Neural progenitor cell (in vitro differentiated cells): ENCODE measurements at regions not wholly inside any gene's neighbourhood (a gene's known extent, or its start where the extent isn't known, plus 50 kb on each side); places are given as distances from the start of the nearest gene placed in this dataset.

Experiments
- DNase-seq: peaks from one replicate; pipeline ENCODE4 v3.0.0-alpha.2; 2016; ENCODE audit warnings: low spot score
- H2AFZ ChIP-seq: fragments of 200-600 bp; sonication (generic); replicated peaks from 2 replicates; pipeline ENCODE4 v1.6.1; 2016; ENCODE audit warnings: antibody characterized with exemption
- H3F3A ChIP-seq: fragments of 200-600 bp; sonication (generic); 2 replicates; pipeline ENCODE4 v1.6.1; 2016; ENCODE audit warnings: antibody characterized with exemption, low read depth
- H3K27ac ChIP-seq: fragments of 200-600 bp; sonication (generic); 2 replicates; pipeline ENCODE4 v1.5.1; 2016; ENCODE audit warnings: mild to moderate bottlenecking
- H3K27me3 ChIP-seq: fragments of 200-600 bp; sonication (generic); 2 replicates; pipeline ENCODE4 v1.6.1; 2016; ENCODE audit warnings: mild to moderate bottlenecking, moderate library complexity
- H3K36me3 ChIP-seq: fragments of 200-600 bp; sonication (generic); 2 replicates; pipeline ENCODE4 v1.5.1; 2016
- H3K4me1 ChIP-seq: fragments of 200-600 bp; sonication (generic); 2 replicates; pipeline ENCODE4 v1.6.1; 2016; ENCODE audit warnings: mixed run types
- H3K4me2 ChIP-seq: fragments of 200-600 bp; sonication (generic); 2 replicates; pipeline ENCODE4 v1.6.1; 2016
- H3K4me3 ChIP-seq: fragments of 200-600 bp; sonication (generic); 2 replicates; pipeline ENCODE4 v1.5.1; 2016
- H3K79me2 ChIP-seq: fragments of 200-600 bp; sonication (generic); 2 replicates; pipeline ENCODE4 v1.6.1; 2016; ENCODE audit warnings: low read depth
- H3K9ac ChIP-seq: fragments of 200-600 bp; sonication (generic); 2 replicates; pipeline ENCODE4 v1.6.1; 2016
- H3K9me3 ChIP-seq: fragments of 200-600 bp; sonication (generic); 2 replicates; pipeline ENCODE4 v1.5.1; 2016; ENCODE audit warnings: low read depth
- H4K20me1 ChIP-seq: fragments of 200-600 bp; sonication (generic); 2 replicates; pipeline ENCODE4 v1.6.1; 2016; ENCODE audit warnings: low read depth
- H3K27ac Mint-ChIP-seq: 3 replicates; pipeline ENCODE4 v1.8.0; 2021; ENCODE audit warnings: mixed read lengths
- H3K27me3 Mint-ChIP-seq: 2 replicates; pipeline ENCODE4 v1.8.0; 2022; ENCODE audit warnings: low read depth, mild to moderate bottlenecking, inconsistent platforms, moderate library complexity, mixed read lengths; ENCODE audit not compliant: insufficient read depth
- H3K36me3 Mint-ChIP-seq: 3 replicates; pipeline ENCODE4 v1.8.0; 2021; ENCODE audit warnings: mixed read lengths
- H3K4me1 Mint-ChIP-seq: 3 replicates; pipeline ENCODE4 v1.8.0; 2021; ENCODE audit warnings: mixed read lengths
- H3K4me3 Mint-ChIP-seq: 3 replicates; pipeline ENCODE4 v1.8.0; 2021; ENCODE audit warnings: mild to moderate bottlenecking, moderate library complexity, mixed read lengths
- H3K9me3 Mint-ChIP-seq: 3 replicates; pipeline ENCODE4 v1.8.0; 2020; ENCODE audit warnings: mixed read lengths
- CTCF ChIP-seq: fragments of 200-600 bp; sonication (generic); IDR thresholded peaks from 2 replicates; pipeline ENCODE4 v1.5.1; 2017; ENCODE audit warnings: antibody characterized with exemption, mild to moderate bottlenecking
- EZH2 ChIP-seq: fragments of 200-600 bp; sonication (generic); IDR thresholded peaks from 2 replicates; pipeline ENCODE4 v1.6.1; 2017; ENCODE audit warnings: antibody characterized with exemption, mild to moderate bottlenecking, moderate library complexity
- EZH2phosphoT487 ChIP-seq: fragments of 200-600 bp; sonication (generic); IDR thresholded peaks from 2 replicates; pipeline ENCODE4 v1.6.1; 2017; ENCODE audit warnings: antibody characterized with exemption

DNA sequence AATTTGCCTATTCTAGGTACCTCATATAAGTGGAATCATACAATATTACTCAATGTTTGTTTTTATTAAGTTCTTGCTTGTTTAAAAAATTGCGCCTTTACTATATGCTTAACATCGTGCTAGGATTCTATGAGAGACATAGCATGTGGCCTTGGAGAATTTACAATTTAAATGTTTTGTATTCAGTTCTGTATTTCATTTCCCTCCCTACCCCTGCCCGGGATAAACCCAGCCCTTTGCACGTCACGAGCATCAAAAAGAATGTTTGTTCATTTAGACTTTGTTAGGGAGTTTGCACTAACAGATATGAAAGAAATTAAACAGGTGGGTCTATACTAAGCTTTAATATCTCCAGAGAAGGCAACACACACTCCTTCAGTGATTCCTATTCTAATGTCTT lies 75.7 kb downstream of the C18orf54 start:
- TF ChIP-seq CTCF (no peak), EZH2phosphoT487 (no peak), EZH2 (no peak)
- H3K4me2 ChIP-seq: no peak overlapping the region
- H3K9ac ChIP-seq: no peak overlapping the region
- no peaks in the 10 kb centered on the region for H3F3A ChIP-seq
- no peaks in the 10 kb centered on the region for H3K79me2 ChIP-seq
- no peaks in the 10 kb centered on the region for H3K27me3 ChIP-seq
- H3K9me3 ChIP-seq: no peaks in the 10 kb centered on the region
- H4K20me1 ChIP-seq: no peaks in the 10 kb centered on the region
- H2AFZ ChIP-seq: peak overlapping the region; percentile 40
- no peaks in the 10 kb centered on the region for H3K36me3 ChIP-seq
- Mint-ChIP-seq H3K36me3 (no peaks in the 10 kb centered on the region), H3K27me3 (no peaks in the 10 kb centered on the region), H3K4me1 (no peaks in the 10 kb centered on the region), H3K4me3 (no peak overlapping the region), H3K9me3 (no peaks in the 10 kb centered on the region), H3K27ac (no peak overlapping the region)
- no peak overlapping the region for H3K27ac ChIP-seq
- no peaks in the 10 kb centered on the region for H3K4me1 ChIP-seq
- DNase-seq: no peak
- no peak overlapping the region for H3K4me3 ChIP-seq

GRCh38 chr18:54433857-54434256 lies 76.2 kb downstream of the C18orf54 start:
- no peaks in the 10 kb centered on the region for H3K4me1 ChIP-seq
- H2AFZ ChIP-seq: no peak overlapping the region
- no peak overlapping the region for H3K9ac ChIP-seq
- no peaks in the 10 kb centered on the region for H3K36me3 Mint-ChIP-seq
- no peak overlapping the region for H3K27ac Mint-ChIP-seq
- TF ChIP-seq EZH2phosphoT487 (no peak), CTCF (no peak), EZH2 (no peak)
- H3K27ac ChIP-seq: no peak overlapping the region
- H3K9me3 Mint-ChIP-seq: no peaks in the 10 kb centered on the region
- no peaks in the 10 kb centered on the region for H3K9me3 ChIP-seq
- DNase-seq: no peak
- H3F3A ChIP-seq: no peaks in the 10 kb centered on the region
- no peaks in the 10 kb centered on the region for H3K79me2 ChIP-seq
- no peaks in the 10 kb centered on the region for H3K36me3 ChIP-seq
- H3K27me3 ChIP-seq: no peaks in the 10 kb centered on the region
- H3K4me2 ChIP-seq: no peak overlapping the region
- no peaks in the 10 kb centered on the region for H4K20me1 ChIP-seq
- no peak overlapping the region for H3K4me3 ChIP-seq
- H3K27me3 Mint-ChIP-seq: no peaks in the 10 kb centered on the region
- no peaks in the 10 kb centered on the region for H3K4me1 Mint-ChIP-seq
- H3K4me3 Mint-ChIP-seq: no peak overlapping the region

- TF ChIP-seq EZH2phosphoT487 (no peak), CTCF (no peak), EZH2 (no peak)
- Histone ChIP-seq H3K4me1 (no peaks in the 10 kb centered on the region), H3K9ac (no peak overlapping the region), H3K36me3 (no peaks in the 10 kb centered on the region), H3K27ac (no peak overlapping the region), H3K4me2 (no peak overlapping the region), H4K20me1 (no peaks in the 10 kb centered on the region), H3K27me3 (no peaks in the 10 kb centered on the region), H3K9me3 (no peaks in the 10 kb centered on the region), H3K79me2 (no peaks in the 10 kb centered on the region), H3F3A (no peaks in the 10 kb centered on the region), H2AFZ (no peak overlapping the region), H3K4me3 (no peak overlapping the region)
- H3K27ac Mint-ChIP-seq: no peak overlapping the region
- no peaks in the 10 kb centered on the region for H3K9me3 Mint-ChIP-seq
- no peaks in the 10 kb centered on the region for H3K4me1 Mint-ChIP-seq
- H3K27me3 Mint-ChIP-seq: no peaks in the 10 kb centered on the region
- no peaks in the 10 kb centered on the region for H3K36me3 Mint-ChIP-seq
- H3K4me3 Mint-ChIP-seq: no peak overlapping the region
- DNase-seq: no peak
These were observed 76.7 kb downstream of the C18orf54 start for GRCh38 chr18:54434453-54434852.

GRCh38 chr18:54436501-54436900 lies 78.8 kb downstream of the C18orf54 start:
- Mint-ChIP-seq H3K27me3 (no peaks in the 10 kb centered on the region), H3K27ac (no peak overlapping the region), H3K4me1 (no peaks in the 10 kb centered on the region), H3K4me3 (no peak overlapping the region), H3K36me3 (no peaks in the 10 kb centered on the region), H3K9me3 (no peaks in the 10 kb centered on the region)
- H3F3A ChIP-seq: no peaks in the 10 kb centered on the region
- TF ChIP-seq EZH2phosphoT487 (no peak), EZH2 (no peak), CTCF (no peak)
- no peaks in the 10 kb centered on the region for H3K79me2 ChIP-seq
- H3K4me1 ChIP-seq: no peaks in the 10 kb centered on the region
- H3K9me3 ChIP-seq: no peaks in the 10 kb centered on the region
- no peaks in the 10 kb centered on the region for H3K27me3 ChIP-seq
- no peak for DNase-seq
- no peak overlapping the region for H3K27ac ChIP-seq
- no peak overlapping the region for H3K9ac ChIP-seq
- H2AFZ ChIP-seq: no peak overlapping the region
- H3K4me3 ChIP-seq: no peak overlapping the region
- no peaks in the 10 kb centered on the region for H4K20me1 ChIP-seq
- no peaks in the 10 kb centered on the region for H3K36me3 ChIP-seq
- H3K4me2 ChIP-seq: no peak overlapping the region
